GM19324 (cell line): ENCODE measurements at regions not wholly inside any gene's neighbourhood (a gene's known extent, or its start where the extent isn't known, plus 50 kb on each side); places are given as distances from the start of the nearest gene placed in this dataset.
"Not testable (repeated sequence)": the region's sequence is repeated elsewhere in the genome, so short reads cannot be mapped to it uniquely, and the experiment has no call there.

ENCODE experiments used
- ATAC-seq: cut with Tn5 transposase; IDR thresholded peaks from one replicate; pipeline ENCODE4 v1.9.1; 2021; ENCODE audit warnings: mild to moderate bottlenecking, moderate library complexity; ENCODE audit not compliant: unreplicated experiment, low FRiP score

DNA sequence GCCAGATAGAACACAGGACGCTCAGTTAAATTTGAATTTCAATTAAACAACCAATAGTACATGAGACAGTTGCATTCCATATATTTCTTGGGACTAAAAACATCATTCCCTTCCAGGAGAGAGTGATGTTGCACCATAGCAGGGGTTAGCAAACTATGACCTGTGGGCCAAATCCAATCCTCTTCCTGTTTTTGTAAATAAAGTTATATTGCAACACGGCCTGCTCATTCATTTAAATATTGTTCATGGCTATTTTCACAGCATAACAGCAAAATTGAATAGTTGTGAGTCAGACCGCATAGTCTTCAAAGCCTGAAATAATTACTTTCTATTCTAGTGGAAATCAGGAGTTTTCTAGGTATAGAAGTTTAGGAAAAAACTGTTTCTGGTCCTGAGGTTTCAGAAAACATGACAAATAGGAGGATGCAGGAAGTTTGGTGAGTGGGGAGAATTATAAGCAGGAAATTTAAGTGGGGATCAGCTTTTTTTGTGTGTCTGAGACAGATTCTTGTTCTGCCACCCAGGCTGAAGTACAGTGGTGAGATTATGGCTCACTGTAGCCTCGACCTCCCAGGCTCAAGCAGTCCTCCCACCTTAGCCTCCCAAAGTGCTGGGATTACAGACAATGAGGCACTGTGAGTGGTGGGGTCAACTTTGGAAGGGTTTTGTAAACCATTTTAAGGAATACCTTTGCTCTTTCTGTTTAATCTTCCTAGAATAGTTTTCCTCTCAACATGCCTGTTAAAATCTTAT is 131.5 kb downstream of the SOCS6 start:
- no peak for ATAC-seq

DNA sequence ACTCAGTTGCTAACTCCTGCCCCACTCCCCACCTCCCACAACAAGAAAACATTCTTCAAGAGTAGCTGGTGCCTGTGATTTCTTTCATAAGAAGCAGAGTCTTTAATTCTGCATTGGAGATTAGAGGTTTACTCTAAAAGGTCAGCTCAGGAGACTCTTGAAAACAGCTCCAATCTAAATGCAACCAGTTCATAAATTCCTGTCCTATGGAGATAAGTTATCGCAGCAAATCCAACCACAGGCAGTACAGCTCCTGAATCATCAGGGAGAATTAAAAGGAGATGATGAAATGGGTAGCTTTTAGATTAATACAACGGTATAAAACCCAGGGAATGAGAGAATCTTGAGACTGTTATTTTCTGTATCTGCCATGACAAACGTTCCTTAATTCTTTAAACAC is 130.7 kb downstream of the SOCS6 start:
- no peak for ATAC-seq

DNA sequence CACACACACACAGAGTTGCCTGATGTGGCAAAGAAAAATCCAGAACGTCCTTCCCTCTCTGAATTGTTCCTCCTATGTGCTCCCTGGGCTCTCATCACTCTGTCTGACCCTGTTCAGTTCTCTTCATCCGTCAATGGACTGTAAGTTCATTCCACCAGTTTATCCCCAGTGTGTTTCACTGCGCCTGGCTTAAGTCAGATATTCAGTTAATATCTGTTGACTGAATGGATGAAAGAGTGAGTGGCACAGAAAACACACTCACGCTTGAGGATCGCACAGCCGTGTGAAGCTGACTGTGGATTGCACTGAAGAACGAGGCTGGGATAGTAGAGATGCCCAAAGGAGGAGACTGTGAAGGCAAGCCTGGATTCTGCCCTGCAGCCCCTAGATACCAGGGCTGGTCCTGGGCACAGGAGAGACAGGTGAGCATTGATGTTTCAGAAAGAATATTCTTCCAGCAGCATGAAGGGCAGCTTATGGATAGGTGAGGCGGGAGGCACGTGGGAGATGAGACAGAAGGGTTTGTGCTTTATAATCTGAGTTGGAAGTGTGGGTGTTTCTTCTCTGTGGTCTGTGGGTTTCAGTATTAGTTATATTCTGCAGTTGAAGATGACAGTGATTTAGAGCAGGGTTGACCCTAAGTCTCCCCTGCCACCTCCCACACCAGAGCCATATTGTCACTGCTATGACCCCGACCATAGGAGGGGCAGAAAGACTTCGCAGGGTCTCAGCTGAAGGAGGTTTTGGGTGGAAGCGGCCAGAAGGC is 129.9 kb downstream of the SOCS6 start:
- peak; percentile 87 for ATAC-seq

DNA sequence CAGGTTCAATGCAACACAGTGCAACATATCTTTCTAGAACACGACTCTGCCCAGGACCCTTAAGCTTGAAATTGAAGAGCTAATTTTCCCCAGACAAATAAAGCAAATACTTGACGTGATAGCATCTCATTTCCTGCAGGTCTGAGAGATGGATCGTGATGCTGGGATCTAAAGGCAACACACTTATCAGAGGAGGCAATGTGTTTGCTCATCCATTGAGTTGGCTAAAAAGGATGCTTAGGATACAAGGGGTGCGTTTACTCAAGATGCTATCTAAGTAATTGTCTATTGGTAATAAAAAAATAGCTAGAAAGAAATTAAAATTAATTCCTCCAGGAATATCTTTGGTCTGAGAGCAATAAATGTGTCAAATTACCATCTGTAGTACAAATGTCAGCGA is 129.0 kb downstream of the SOCS6 start:
- no peak for ATAC-seq

- ATAC-seq, result no peak
These were observed 127.7 kb downstream of the SOCS6 start for GRCh38 chr18:70416496-70416895.

- ATAC-seq, result no peak
These were observed 127.1 kb downstream of the SOCS6 start for GRCh38 chr18:70415823-70416488.

- ATAC-seq, result no peak
These were observed 125.6 kb downstream of the SOCS6 start for GRCh38 chr18:70414315-70414900.

DNA sequence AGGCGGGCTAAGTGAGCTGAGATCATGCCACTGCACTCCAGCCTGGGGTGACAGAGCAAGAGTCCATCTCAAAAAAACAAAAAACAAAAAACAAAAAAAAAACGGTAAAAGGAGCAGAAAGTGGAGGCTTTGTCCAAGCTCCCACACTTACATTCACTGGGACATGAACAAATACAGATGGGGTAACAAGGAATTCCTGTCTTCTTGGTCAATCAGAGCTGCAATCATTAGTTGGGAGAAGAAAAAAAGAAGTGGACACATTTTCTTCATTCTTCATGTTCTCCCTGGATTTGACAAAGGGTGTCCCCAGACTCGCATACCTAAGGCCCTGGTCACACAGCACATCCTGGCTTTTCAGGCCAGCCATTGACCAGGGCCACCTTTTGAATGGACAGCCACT is 124.6 kb downstream of the SOCS6 start:
- ATAC-seq, result no peak

- ATAC-seq, result no peak
These were observed 123.1 kb downstream of the SOCS6 start for GRCh38 chr18:70411876-70412435.

- no peak for ATAC-seq
These were observed 122.5 kb downstream of the SOCS6 start for GRCh38 chr18:70411307-70411706.

GRCh38 chr18:70405052-70405451 is 116.2 kb downstream of the SOCS6 start:
- no peak for ATAC-seq

DNA sequence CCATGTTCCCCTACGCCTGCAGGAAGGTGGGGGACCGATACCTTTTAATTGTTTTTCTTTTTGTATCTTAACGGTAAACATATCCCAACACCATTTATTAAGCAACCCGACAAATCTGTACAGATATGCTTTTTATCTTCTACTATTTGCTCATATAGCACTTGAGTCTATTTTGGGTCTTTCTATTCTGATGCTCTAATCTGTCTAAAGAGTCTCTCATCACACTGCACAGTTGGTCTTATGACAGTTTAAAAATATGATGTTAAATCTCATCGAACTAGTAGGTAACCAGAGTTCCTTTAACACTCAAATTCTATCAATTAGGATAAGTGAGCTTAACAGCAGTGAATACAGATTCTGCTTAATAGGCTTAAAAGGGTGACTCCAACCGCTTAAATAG is 111.6 kb downstream of the SOCS6 start:
- ATAC-seq, result no peak

- ATAC-seq, result no peak
These were observed 109.2 kb downstream of the SOCS6 start for GRCh38 chr18:70398076-70398475.

GRCh38 chr18:70397259-70397925 is 108.5 kb downstream of the SOCS6 start:
- no peak for ATAC-seq

GRCh38 chr18:70395771-70396170 is 106.9 kb downstream of the SOCS6 start:
- not testable (repeated sequence) for ATAC-seq

DNA sequence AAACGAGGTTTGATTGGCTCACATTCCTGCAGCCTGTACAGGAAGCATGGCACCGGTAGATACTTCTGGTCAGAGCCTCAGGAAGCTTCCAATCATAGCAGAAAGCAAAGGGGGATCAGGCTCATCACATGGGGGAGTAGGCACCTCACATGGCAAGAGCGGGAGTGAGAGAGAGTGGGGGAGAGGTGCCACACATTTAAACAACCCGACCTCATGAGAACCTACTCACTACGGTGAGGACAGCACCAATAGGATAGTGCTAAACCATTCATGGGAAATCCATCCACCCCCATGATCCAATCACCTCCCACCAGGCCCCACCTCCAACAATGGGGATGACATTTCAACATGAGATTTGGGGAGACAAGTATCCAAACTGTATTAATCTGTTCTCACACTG is 105.8 kb downstream of the SOCS6 start:
- ATAC-seq, result no peak

- no peak for ATAC-seq
These were observed 101.7 kb downstream of the SOCS6 start for GRCh38 chr18:70390371-70391090.

- not testable (repeated sequence) for ATAC-seq
These were observed 100.2 kb downstream of the SOCS6 start for GRCh38 chr18:70389036-70389435.

- ATAC-seq, result no peak
These were observed 98.2 kb downstream of the SOCS6 start for GRCh38 chr18:70387027-70387426.

GRCh38 chr18:70386582-70386981 is 97.7 kb downstream of the SOCS6 start:
- no peak for ATAC-seq
